Vagina (tissue), 2 donors: ENCODE measurements at regions not wholly inside any gene's neighbourhood (a gene's known extent, or its start where the extent isn't known, plus 50 kb on each side); places are given as distances from the start of the nearest gene placed in this dataset.

Source experiments
- DNase-seq, 2 donors: peaks; one replicate each; pipeline ENCODE4 v3.0.0-alpha.2; 2017; ENCODE audit errors: extremely low spot score in 2 of 2
- H3K27ac ChIP-seq: fragments of 200-600 bp; sonication (generic); one replicate; pipeline ENCODE4 v1.5.1; 2019
- H3K27me3 ChIP-seq: fragments of 200-600 bp; sonication (generic); one replicate; pipeline ENCODE4 v1.5.1; 2019
- H3K36me3 ChIP-seq, 2 donors: fragments of 200-600 bp; sonication (generic); one replicate each; pipeline ENCODE4 v1.5.1; 2017 to 2019
- H3K4me1 ChIP-seq: fragments of 200-600 bp; sonication (generic); one replicate; pipeline ENCODE4 v1.5.1; 2019
- H3K4me3 ChIP-seq, 2 donors: fragments of 200-600 bp; sonication (generic); 1 replicate in 1 of 2; 2 replicates in 1 of 2; pipeline ENCODE4 v1.5.1; 2016 to 2019
- H3K9me3 ChIP-seq: fragments of 200-600 bp; sonication (generic); one replicate; pipeline ENCODE4 v1.5.1; 2019
- POLR2A ChIP-seq, 2 donors: fragments of 450-650 bp; IDR thresholded peaks; one replicate each; pipeline ENCODE4 v1.6.1; 2017; ENCODE audit warnings: antibody characterized with exemption in 2 of 2, mild to moderate bottlenecking in 2 of 2, moderate library complexity in 2 of 2
- POLR2AphosphoS5 ChIP-seq, 2 donors: sonication (generic); formaldehyde crosslinking; IDR thresholded peaks; one replicate each; pipeline ENCODE4 v1.9.0; 2017; ENCODE audit warnings: antibody characterized with exemption in 2 of 2, mild to moderate bottlenecking in 2 of 2, low read depth in 1 of 2; ENCODE audit not compliant: insufficient read depth in 1 of 2
- intact Hi-C: fragments of 100-400 bp; cut with DNase I; formaldehyde crosslinking; loops from one replicate; pipeline ENCODE4 v1.15.1; 2023
- TF ChIP-seq, protein P1 (sequence below), 3 experiments: fragments of 450-650 bp in 2 of 3; fragments of 200-600 bp in 1 of 3; sonication (generic) in 1 of 3; IDR thresholded peaks; one replicate each; pipeline ENCODE4 v1.5.1; 2017 to 2019; ENCODE audit warnings: antibody characterized with exemption in 3 of 3, mild to moderate bottlenecking in 2 of 3, moderate library complexity in 2 of 3

DNA sequence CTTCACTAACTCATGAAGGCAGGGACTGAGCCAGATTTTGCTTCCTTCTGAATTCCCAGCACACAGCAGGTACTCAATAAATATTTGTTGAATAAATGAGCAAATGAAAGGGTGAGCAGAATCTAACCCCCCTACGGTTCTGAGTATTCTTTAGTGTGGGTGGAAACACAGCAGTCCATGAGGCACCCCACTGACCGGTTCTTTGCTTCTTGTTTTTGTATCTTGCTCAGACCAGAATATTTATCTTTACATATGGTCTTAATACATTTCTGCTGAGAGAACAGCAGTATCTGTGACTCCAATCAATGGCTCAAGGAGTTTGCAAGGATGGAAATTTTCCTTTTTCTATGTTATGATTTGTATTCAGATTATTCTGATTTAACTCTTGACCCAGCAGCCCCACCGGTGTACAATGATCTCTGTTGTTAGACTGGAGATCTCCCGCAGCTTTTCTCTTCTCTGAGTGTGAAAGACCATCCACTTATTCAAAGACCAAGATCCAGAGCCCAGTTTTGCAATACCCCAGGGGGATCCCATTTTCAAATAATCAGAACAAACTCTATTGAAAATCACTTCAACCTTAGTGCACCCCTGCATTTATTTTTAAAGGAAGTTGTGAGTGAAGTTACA lies 506.5 kb upstream of the TNP1 start:
- no peak overlapping the region for H3K4me3 ChIP-seq
- H3K27ac ChIP-seq: no peak overlapping the region
- H3K27me3 ChIP-seq: no peaks in the 10 kb centered on the region
- no peak for DNase-seq
- intact Hi-C loops: no loop called here
- H3K36me3 ChIP-seq: no peaks in the 10 kb centered on the region
- TF ChIP-seq POLR2A (IDR thresholded peaks at IDR 0.05) (no peak), POLR2AphosphoS5 (IDR thresholded peaks at IDR 0.05; ENCODE audit: insufficient read depth in 1 of 2, low read depth in 1 of 2) (no peak)
- TF ChIP-seq, protein P1, sequence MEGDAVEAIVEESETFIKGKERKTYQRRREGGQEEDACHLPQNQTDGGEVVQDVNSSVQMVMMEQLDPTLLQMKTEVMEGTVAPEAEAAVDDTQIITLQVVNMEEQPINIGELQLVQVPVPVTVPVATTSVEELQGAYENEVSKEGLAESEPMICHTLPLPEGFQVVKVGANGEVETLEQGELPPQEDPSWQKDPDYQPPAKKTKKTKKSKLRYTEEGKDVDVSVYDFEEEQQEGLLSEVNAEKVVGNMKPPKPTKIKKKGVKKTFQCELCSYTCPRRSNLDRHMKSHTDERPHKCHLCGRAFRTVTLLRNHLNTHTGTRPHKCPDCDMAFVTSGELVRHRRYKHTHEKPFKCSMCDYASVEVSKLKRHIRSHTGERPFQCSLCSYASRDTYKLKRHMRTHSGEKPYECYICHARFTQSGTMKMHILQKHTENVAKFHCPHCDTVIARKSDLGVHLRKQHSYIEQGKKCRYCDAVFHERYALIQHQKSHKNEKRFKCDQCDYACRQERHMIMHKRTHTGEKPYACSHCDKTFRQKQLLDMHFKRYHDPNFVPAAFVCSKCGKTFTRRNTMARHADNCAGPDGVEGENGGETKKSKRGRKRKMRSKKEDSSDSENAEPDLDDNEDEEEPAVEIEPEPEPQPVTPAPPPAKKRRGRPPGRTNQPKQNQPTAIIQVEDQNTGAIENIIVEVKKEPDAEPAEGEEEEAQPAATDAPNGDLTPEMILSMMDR (IDR thresholded peaks at IDR 0.05): no peak
- no peaks in the 10 kb centered on the region for H3K9me3 ChIP-seq
- H3K4me1 ChIP-seq: peaks cover 19% of the 10 kb centered on the region

DNA sequence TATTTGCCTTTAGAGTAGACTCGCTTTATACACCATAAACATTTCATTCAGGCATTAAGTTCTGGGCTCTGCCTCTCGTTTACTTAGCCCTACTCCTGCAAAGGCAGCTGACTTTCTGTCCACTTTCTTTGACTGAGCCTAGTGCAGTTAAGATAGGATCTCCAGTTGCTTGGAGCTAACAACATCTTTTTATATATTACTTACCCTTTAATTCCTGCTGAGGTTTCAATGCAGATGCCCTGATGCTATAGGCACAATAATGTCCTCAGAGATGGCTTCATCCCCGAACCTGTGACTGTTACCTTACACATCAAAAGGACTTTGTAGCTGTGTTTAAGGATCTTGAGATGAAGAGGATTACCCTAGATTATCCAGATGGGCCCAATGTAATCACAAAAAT lies 505.8 kb upstream of the TNP1 start:
- no peak overlapping the region for H3K4me3 ChIP-seq
- intact Hi-C loops: no loop called here
- no peak for DNase-seq

DNA sequence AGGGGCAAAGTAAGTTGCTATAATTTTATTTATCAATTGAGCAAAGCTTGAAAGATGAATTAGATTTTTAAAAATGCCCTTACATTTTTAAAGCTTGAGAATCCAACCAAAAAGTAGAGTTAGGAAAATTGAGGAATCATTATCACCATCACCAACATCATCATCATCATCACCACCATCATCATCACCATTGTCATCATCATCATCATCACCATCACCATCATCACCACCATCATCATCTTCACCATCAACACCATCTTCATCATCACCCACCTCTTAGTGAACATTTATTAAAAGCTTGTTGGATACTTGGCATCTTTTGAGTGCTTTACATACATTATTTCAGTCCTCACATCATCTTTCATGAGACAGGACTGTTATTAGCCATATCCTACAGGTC lies 504.4 kb upstream of the TNP1 start:
- Histone ChIP-seq H3K27me3 (no peaks in the 10 kb centered on the region), H3K27ac (no peak overlapping the region), H3K4me1 (peaks cover 36% of the 10 kb centered on the region), H3K36me3 (no peaks in the 10 kb centered on the region), H3K4me3 (no peak overlapping the region), H3K9me3 (no peaks in the 10 kb centered on the region)
- no peak for TF ChIP-seq POLR2A (IDR thresholded peaks at IDR 0.05)
- TF ChIP-seq POLR2AphosphoS5 (IDR thresholded peaks at IDR 0.05; ENCODE audit: insufficient read depth in 1 of 2, low read depth in 1 of 2): no peak
- TF ChIP-seq, protein P1 (IDR thresholded peaks at IDR 0.05): no peak
- intact Hi-C loops: no loop called here
- no peak for DNase-seq

More for the DNA sequence above, 505.8 kb upstream of the TNP1 start:
- TF ChIP-seq, protein P1 (IDR thresholded peaks at IDR 0.05): no peak
- TF ChIP-seq POLR2AphosphoS5 (IDR thresholded peaks at IDR 0.05; ENCODE audit: insufficient read depth in 1 of 2, low read depth in 1 of 2) (no peak), POLR2A (IDR thresholded peaks at IDR 0.05) (no peak)
- Histone ChIP-seq H3K4me1 (peaks cover 26% of the 10 kb centered on the region), H3K27me3 (no peaks in the 10 kb centered on the region), H3K36me3 (no peaks in the 10 kb centered on the region), H3K27ac (no peak overlapping the region), H3K9me3 (no peaks in the 10 kb centered on the region)

DNA sequence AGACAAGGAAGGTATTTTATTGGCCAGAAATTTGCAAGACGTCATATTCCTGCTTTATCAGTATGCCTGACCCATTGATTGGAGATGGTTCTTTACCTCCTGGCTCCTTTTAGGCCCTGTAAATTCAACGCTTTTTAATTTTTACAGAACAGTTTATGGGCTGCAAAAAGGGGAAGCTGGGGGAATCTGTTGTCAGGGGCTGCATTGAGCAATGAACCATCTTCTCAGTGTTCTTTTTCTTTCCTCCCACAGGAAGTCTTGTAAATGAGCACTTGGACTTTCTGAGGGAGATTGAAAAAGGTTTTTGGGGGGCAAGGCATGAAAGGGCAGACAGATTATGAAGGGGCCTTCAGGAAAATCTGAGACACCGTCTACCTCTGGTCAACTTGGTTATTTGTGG lies 503.6 kb upstream of the TNP1 start:
- H3K4me1 ChIP-seq: peaks cover 36% of the 10 kb centered on the region
- no peaks in the 10 kb centered on the region for H3K9me3 ChIP-seq
- no peak for TF ChIP-seq POLR2AphosphoS5 (IDR thresholded peaks at IDR 0.05; ENCODE audit: insufficient read depth in 1 of 2, low read depth in 1 of 2)
- H3K27ac ChIP-seq: peak overlapping the region; percentile 64
- H3K27me3 ChIP-seq: no peaks in the 10 kb centered on the region
- H3K4me3 ChIP-seq: no peak overlapping the region
- intact Hi-C loops: no loop called here
- no peaks in the 10 kb centered on the region for H3K36me3 ChIP-seq
- DNase-seq: no peak

DNA sequence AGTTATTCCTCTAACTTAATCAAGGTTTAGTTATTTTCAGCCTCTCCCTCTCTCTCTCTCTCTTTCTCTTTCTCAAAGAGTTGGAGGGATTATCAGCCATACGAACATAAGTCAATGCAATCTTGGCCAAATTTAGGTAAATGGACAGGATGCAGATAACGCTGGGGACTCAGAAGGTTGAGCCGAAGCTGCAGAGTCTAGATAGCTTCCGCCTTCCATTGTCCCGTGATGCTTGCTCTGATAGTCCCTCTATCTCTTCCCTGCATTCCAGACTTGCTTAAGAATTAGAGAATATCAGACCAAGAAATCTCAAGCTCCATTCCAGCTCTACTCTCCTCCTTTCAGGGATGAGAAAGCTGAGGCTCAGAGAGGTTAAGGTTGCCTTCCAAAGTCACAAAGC lies 502.8 kb upstream of the TNP1 start:
- Histone ChIP-seq H3K27me3 (no peaks in the 10 kb centered on the region), H3K4me3 (no peak overlapping the region), H3K27ac (peak overlapping the region; percentile 64), H3K36me3 (no peaks in the 10 kb centered on the region), H3K9me3 (no peaks in the 10 kb centered on the region), H3K4me1 (peaks cover 36% of the 10 kb centered on the region)
- TF ChIP-seq POLR2AphosphoS5 (IDR thresholded peaks at IDR 0.05; ENCODE audit: insufficient read depth in 1 of 2, low read depth in 1 of 2) (no peak), POLR2A (IDR thresholded peaks at IDR 0.05) (no peak)
- TF ChIP-seq, protein P1 (IDR thresholded peaks at IDR 0.05): no peak
- intact Hi-C loops: no loop called here
- DNase-seq: no peak
